AG08395 (cell line): ENCODE measurements at regions not wholly inside any gene's neighbourhood (a gene's known extent, or its start where the extent isn't known, plus 50 kb on each side); places are given as distances from the start of the nearest gene placed in this dataset.

ENCODE experiments used
- DNase-seq: peaks from one replicate; pipeline ENCODE4 v3.0.0; 2012; ENCODE audit warnings: mixed read lengths, low spot score

- no peak for DNase-seq
Measured at GRCh38 chr2:45255563-45255962, 246.3 kb upstream of the SIX2 start.

- DNase-seq = no peak
Measured at GRCh38 chr2:45254025-45254424, 244.8 kb upstream of the SIX2 start.

- DNase-seq = no peak
Measured at GRCh38 chr2:45253151-45253550, 243.9 kb upstream of the SIX2 start.

GRCh38 chr2:45250176-45250575, 240.9 kb upstream of the SIX2 start:
- no peak for DNase-seq

GRCh38 chr2:45248214-45248613, 239.0 kb upstream of the SIX2 start:
- no peak for DNase-seq

GRCh38 chr2:45244928-45245327, 235.7 kb upstream of the SIX2 start:
- no peak for DNase-seq

GRCh38 chr2:45242161-45242741, 233.0 kb upstream of the SIX2 start:
- no peak for DNase-seq

- no peak for DNase-seq
Measured at GRCh38 chr2:45241061-45241561, 231.9 kb upstream of the SIX2 start.

- peak; percentile 94 for DNase-seq
Measured at GRCh38 chr2:45237850-45238542, 228.7 kb upstream of the SIX2 start.

- no peak for DNase-seq
Measured at GRCh38 chr2:45237128-45237527, 227.9 kb upstream of the SIX2 start.

GRCh38 chr2:45236268-45236667, 227.0 kb upstream of the SIX2 start:
- DNase-seq = no peak

- no peak for DNase-seq
Measured at GRCh38 chr2:45233301-45233700, 224.0 kb upstream of the SIX2 start.

- no peak for DNase-seq
Measured at GRCh38 chr2:45232818-45233217, 223.6 kb upstream of the SIX2 start.

GRCh38 chr2:45229411-45229810, 220.2 kb upstream of the SIX2 start:
- DNase-seq = no peak

- no peak for DNase-seq
Measured at GRCh38 chr2:45227347-45227746, 218.1 kb upstream of the SIX2 start.

GRCh38 chr2:45224993-45225380, 215.7 kb upstream of the SIX2 start:
- DNase-seq = no peak

GRCh38 chr2:45224321-45224992, 215.2 kb upstream of the SIX2 start:
- DNase-seq = peak; percentile 14

- no peak for DNase-seq
Measured at GRCh38 chr2:45223531-45223930, 214.3 kb upstream of the SIX2 start.

GRCh38 chr2:45220227-45220626, 211.0 kb upstream of the SIX2 start:
- DNase-seq = peak; percentile 24

GRCh38 chr2:45218931-45219339, 209.7 kb upstream of the SIX2 start:
- DNase-seq = no peak

GRCh38 chr2:45218297-45218696, 209.0 kb upstream of the SIX2 start:
- DNase-seq = no peak

- DNase-seq = no peak
Measured at GRCh38 chr2:45216118-45216517, 206.9 kb upstream of the SIX2 start.

GRCh38 chr2:45214550-45214949, 205.3 kb upstream of the SIX2 start:
- no peak for DNase-seq
